Right lobe of liver (tissue), 6 donors: ENCODE measurements at regions not wholly inside any gene's neighbourhood (a gene's known extent, or its start where the extent isn't known, plus 50 kb on each side); places are given as distances from the start of the nearest gene placed in this dataset.

Experiments used
- ATAC-seq, 4 donors: fragments of 200-7000 bp; cut with Tn5 transposase; one replicate each; pipeline ENCODE4 v1.9.1; 2020; ENCODE audit warnings: mild to moderate bottlenecking in 4 of 4, moderate library complexity in 4 of 4
- DNase-seq, 3 donors: peaks; one replicate each; pipeline ENCODE4 v3.0.0-alpha.2; 2020
- H3K27ac ChIP-seq, 3 donors: fragments of 200-600 bp; one replicate each; pipeline ENCODE4 v1.8.0; 2022
- H3K27me3 ChIP-seq, 2 donors: fragments of 200-600 bp; one replicate each; pipeline ENCODE4 v1.8.0; 2022
- H3K36me3 ChIP-seq, 4 donors: fragments of 200-600 bp; sonication (generic) in 1 of 4; one replicate each; pipeline versions ENCODE4 v1.5.1 to v1.8.0; 2017 to 2022; ENCODE audit warnings: control low read depth in 1 of 4
- H3K4me1 ChIP-seq, 4 donors: fragments of 200-600 bp; sonication (generic) in 1 of 4; one replicate each; pipeline versions ENCODE4 v1.5.1 to v1.8.0; 2017 to 2022; ENCODE audit warnings: control low read depth in 1 of 4
- H3K4me3 ChIP-seq, 3 donors: fragments of 200-600 bp; one replicate each; pipeline ENCODE4 v1.8.0; 2022
- H3K9me3 ChIP-seq, 4 donors: fragments of 200-600 bp; sonication (generic) in 1 of 4; one replicate each; pipeline versions ENCODE4 v1.5.1 to v1.8.0; 2017 to 2022; ENCODE audit warnings: control low read depth in 1 of 4
- POLR2A ChIP-seq: fragments of 450-650 bp; IDR thresholded peaks from one replicate; pipeline ENCODE4 v1.6.1; 2017; ENCODE audit warnings: antibody characterized with exemption, mild to moderate bottlenecking
- whole genome bisulfite sequencing: methylation state at CpG from one replicate; pipeline ENCODE4 v1.1.6; 2018; ENCODE audit warnings: low coverage, low lambda C conversion rate; ENCODE audit not compliant: insufficient coverage; ENCODE audit errors: missing lambda C conversion rate; 5-methylcytosine and 5-hydroxymethylcytosine counted together
- intact Hi-C, 2 donors: fragments of 100-400 bp; cut with DNase I; formaldehyde crosslinking; loops; one replicate each; pipeline versions ENCODE4 v1.11.2 to v1.14.1; 2022
- TF ChIP-seq, protein P1 (sequence below), 4 donors: fragments of 200-600 bp in 3 of 4; fragments of 450-650 bp in 1 of 4; IDR thresholded peaks; one replicate each; pipeline versions ENCODE4 v1.5.1 to v1.8.0; 2016 to 2022; ENCODE audit warnings: antibody characterized with exemption in 4 of 4, mild to moderate bottlenecking in 2 of 4
- donor health status: DM: no; HTN: yes; CAD: no.
- donor health status: DM: no; HTN: no; CAD: no.
- donor health status: DM: no; HTN: no; CAD: no.
- donor health status: DM: no; HTN: yes; CAD: no.
- donor health status: DM: no; HTN: yes; CAD: no.

DNA sequence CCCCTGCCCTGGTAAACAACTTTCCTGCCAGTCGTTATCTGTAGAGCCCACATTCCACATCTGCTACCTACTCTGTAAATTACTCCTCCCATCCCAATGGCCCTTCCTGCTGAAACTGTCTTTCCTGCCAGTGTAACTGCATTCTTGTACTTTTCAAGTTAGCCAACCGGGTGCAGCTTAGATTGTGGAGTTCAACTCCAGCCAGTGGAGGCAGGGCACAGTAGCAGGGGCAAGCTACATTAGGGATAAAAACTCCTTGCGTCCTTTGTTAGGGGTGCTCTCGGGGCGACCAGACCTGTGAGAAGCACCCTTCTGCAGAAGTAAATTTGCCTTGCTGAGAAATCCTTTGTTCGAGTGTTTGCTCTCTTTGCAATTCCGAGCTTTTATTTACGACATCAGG lies 639.0 kb upstream of the TYRP1 start:
- no peak for DNase-seq
- Histone ChIP-seq H3K4me1 (no peaks in the 10 kb centered on the region), H3K27ac (no peak overlapping the region), H3K27me3 (no peaks in the 10 kb centered on the region), H3K36me3 (no peaks in the 10 kb centered on the region), H3K4me3 (no peak overlapping the region), H3K9me3 (no peaks in the 10 kb centered on the region)
- no peak for TF ChIP-seq POLR2A
- TF ChIP-seq, protein P1, sequence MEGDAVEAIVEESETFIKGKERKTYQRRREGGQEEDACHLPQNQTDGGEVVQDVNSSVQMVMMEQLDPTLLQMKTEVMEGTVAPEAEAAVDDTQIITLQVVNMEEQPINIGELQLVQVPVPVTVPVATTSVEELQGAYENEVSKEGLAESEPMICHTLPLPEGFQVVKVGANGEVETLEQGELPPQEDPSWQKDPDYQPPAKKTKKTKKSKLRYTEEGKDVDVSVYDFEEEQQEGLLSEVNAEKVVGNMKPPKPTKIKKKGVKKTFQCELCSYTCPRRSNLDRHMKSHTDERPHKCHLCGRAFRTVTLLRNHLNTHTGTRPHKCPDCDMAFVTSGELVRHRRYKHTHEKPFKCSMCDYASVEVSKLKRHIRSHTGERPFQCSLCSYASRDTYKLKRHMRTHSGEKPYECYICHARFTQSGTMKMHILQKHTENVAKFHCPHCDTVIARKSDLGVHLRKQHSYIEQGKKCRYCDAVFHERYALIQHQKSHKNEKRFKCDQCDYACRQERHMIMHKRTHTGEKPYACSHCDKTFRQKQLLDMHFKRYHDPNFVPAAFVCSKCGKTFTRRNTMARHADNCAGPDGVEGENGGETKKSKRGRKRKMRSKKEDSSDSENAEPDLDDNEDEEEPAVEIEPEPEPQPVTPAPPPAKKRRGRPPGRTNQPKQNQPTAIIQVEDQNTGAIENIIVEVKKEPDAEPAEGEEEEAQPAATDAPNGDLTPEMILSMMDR (IDR thresholded peaks at IDR 0.05): no peak
- 43% methylated on average over 7 of the region's 8 CpGs for WGBS
- intact Hi-C loops: no loop called here
- no peak for ATAC-seq

DNA sequence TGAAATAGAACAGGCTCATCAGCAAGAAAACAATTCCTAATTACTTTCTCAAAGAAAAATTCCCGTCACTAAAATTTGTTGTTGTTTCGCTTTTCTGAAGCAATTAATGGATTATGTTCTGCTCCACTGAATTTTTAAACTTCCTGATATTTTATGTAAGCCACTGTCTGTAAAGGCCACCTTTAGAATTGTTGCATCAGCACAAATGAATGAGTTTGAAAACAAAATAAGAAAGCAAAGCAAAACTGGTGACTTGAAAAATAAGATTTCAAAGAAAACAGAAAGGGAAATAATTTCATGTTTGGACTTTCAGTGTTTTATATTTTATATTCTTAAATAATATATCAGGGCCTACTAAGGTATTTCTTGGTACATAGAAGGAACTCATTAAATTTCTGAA lies 636.3 kb upstream of the TYRP1 start:
- no peak overlapping the region for H3K4me3 ChIP-seq
- H3K9me3 ChIP-seq: no peaks in the 10 kb centered on the region
- TF ChIP-seq, protein P1 (IDR thresholded peaks at IDR 0.05): no peak
- TF ChIP-seq POLR2A: no peak
- no peaks in the 10 kb centered on the region for H3K4me1 ChIP-seq
- ATAC-seq (no peak), DNase-seq (no peak)
- 63% methylated on average over 2 of the region's 2 CpGs for WGBS
- no peaks in the 10 kb centered on the region for H3K36me3 ChIP-seq
- intact Hi-C loops: no loop called here
- H3K27me3 ChIP-seq: no peaks in the 10 kb centered on the region
- no peak overlapping the region for H3K27ac ChIP-seq

DNA sequence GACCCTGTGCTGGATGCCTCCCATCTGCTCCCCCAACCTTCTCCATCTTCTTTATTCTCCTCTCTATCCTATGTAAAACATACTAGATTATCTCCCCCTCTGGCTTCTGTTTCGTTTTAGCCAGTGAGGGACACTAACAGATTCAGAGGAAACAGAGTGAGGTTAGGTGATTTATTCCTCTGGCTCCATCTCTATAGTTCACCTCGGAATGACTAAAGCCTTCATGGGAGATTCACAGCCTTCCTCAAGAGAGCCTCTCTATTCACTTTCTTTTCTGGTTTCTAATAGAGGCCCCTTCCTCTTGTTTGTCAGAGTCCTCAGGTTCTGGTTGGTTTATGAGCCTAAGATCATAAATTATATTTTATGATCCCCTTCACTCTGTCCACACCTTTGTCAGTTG lies 633.1 kb upstream of the TYRP1 start:
- Histone ChIP-seq H3K4me3 (no peak overlapping the region), H3K36me3 (no peaks in the 10 kb centered on the region), H3K27me3 (no peaks in the 10 kb centered on the region), H3K27ac (no peak overlapping the region), H3K9me3 (no peaks in the 10 kb centered on the region), H3K4me1 (no peaks in the 10 kb centered on the region)
- 23% methylated on average over 2 of the region's 2 CpGs for WGBS
- ATAC-seq: no peak
- intact Hi-C loops: no loop called here
- DNase-seq: no peak
- no peak for TF ChIP-seq POLR2A
- TF ChIP-seq, protein P1 (IDR thresholded peaks at IDR 0.05): no peak

DNA sequence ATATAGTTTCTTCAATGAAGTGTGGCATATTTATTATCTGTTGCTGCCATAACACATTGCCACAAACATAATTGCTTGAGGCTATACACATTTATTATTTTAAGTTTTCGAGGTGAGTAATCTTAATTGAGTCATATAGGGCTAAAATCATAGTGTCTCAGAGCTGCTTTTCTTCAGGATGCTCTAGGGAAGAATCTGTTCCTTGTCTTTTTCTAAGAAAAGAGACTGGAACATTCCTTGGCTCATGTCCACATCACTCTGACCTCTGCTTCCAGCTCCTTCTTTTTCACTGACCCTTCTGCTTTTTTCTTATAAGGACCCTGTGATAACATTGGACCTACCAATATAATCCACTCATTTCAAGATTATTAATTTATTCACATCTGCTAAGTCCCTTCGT lies 632.4 kb upstream of the TYRP1 start:
- no peak overlapping the region for H3K4me3 ChIP-seq
- no peak for ATAC-seq
- H3K27ac ChIP-seq: no peak overlapping the region
- no peaks in the 10 kb centered on the region for H3K27me3 ChIP-seq
- H3K9me3 ChIP-seq: no peaks in the 10 kb centered on the region
- 16% methylated on average over 2 of the region's 2 CpGs for WGBS
- TF ChIP-seq POLR2A: no peak
- TF ChIP-seq, protein P1 (IDR thresholded peaks at IDR 0.05): no peak
- DNase-seq: no peak
- no peaks in the 10 kb centered on the region for H3K4me1 ChIP-seq
- no peaks in the 10 kb centered on the region for H3K36me3 ChIP-seq
- intact Hi-C loops: no loop called here

DNA sequence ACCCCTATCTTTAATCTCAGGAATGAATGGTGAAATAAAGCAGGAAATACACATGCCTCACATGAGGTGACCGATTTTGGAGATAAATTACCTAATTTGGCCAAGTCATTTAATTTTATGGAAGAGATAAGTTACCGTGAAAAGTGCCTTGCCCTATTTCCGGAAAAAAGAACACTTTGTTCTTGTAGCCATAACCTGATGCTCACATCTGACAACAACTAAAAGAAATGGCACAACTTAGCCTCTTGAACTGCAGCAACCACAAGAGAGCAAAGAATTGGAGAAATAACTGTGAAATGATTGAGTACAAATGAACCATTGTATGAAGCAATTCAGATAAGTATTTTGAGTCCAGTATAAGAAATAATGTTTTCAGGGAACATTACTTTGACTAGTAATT lies 628.1 kb upstream of the TYRP1 start:
- DNase-seq (no peak), ATAC-seq (no peak)
- Histone ChIP-seq H3K4me3 (no peak overlapping the region), H3K9me3 (no peaks in the 10 kb centered on the region), H3K4me1 (no peaks in the 10 kb centered on the region), H3K36me3 (no peaks in the 10 kb centered on the region), H3K27me3 (no peaks in the 10 kb centered on the region), H3K27ac (no peak overlapping the region)
- WGBS: 27% methylated on average over 3 of the region's 3 CpGs
- TF ChIP-seq, protein P1 (IDR thresholded peaks at IDR 0.05): no peak
- TF ChIP-seq POLR2A: no peak
- intact Hi-C loops: no loop called here
